CD4-positive, alpha-beta T cell (primary cell): ENCODE measurements at regions not wholly inside any gene's neighbourhood (a gene's known extent, or its start where the extent isn't known, plus 50 kb on each side); places are given as distances from the start of the nearest gene placed in this dataset.

Experiments
- ATAC-seq: fragments of 200-7000 bp; cut with Tn5 transposase; one replicate; pipeline ENCODE4 v1.10.0; 2022; ENCODE audit warnings: mild to moderate bottlenecking; ENCODE audit not compliant: poor library complexity
- CTCF ChIA-PET: fragments of 350-600 bp; sonication (Branson Sonifier 250); formaldehyde crosslinking; loops from one replicate; lab custom pipeline; 2021; ENCODE audit warnings: antibody characterized with exemption, inconsistent platforms; lab: Charles Lee
- POLR2A ChIA-PET: fragments of 350-600 bp; sonication (Branson Sonifier 250); formaldehyde crosslinking; loops from one replicate; lab custom pipeline; 2021; ENCODE audit warnings: antibody characterized with exemption, inconsistent platforms; lab: Charles Lee
- DNase-seq, 14 experiments: peaks; one replicate each; pipeline ENCODE4 v3.0.0-alpha.2; 2013 to 2020; ENCODE audit warnings: mixed read lengths in 2 of 14
- H3K27ac ChIP-seq, 2 donors: one replicate each; pipeline versions ENCODE4 v1.5.1 to v1.7.0; 2013; ENCODE audit warnings: low read length in 2 of 2, low read depth in 1 of 2, mild to moderate bottlenecking in 1 of 2
- H3K27me3 ChIP-seq, 2 experiments: 1 replicate in 1 of 2; 2 replicates in 1 of 2; pipeline versions ENCODE4 v1.6.1 to v1.7.0; 2013; ENCODE audit warnings: low read length in 2 of 2, control low read depth in 1 of 2, mild to moderate bottlenecking in 1 of 2, moderate library complexity in 1 of 2; ENCODE audit not compliant: insufficient read depth in 2 of 2, control insufficient read depth in 1 of 2
- H3K36me3 ChIP-seq: one replicate; pipeline ENCODE4 v1.6.1; 2013; ENCODE audit warnings: low read length, control low read depth; ENCODE audit not compliant: insufficient read depth
- H3K4me1 ChIP-seq: one replicate; pipeline ENCODE4 v1.6.1; 2013; ENCODE audit warnings: low read length, control low read depth; ENCODE audit not compliant: insufficient read depth
- H3K4me3 ChIP-seq: one replicate; pipeline ENCODE4 v1.5.1; 2013; ENCODE audit warnings: mild to moderate bottlenecking, low read length, moderate library complexity
- H3K9me3 ChIP-seq, 2 experiments: 1 replicate in 1 of 2; 2 replicates in 1 of 2; pipeline versions ENCODE4 v1.6.1 to v1.7.0; 2013; ENCODE audit warnings: low read length in 2 of 2, mild to moderate bottlenecking in 2 of 2, control low read depth in 1 of 2, moderate library complexity in 1 of 2; ENCODE audit not compliant: control insufficient read depth in 1 of 2, insufficient read depth in 1 of 2
- H3K27ac Mint-ChIP-seq: one replicate; pipeline ENCODE4 v1.8.0; 2020; ENCODE audit warnings: mixed read lengths
- H3K27me3 Mint-ChIP-seq: one replicate; pipeline ENCODE4 v1.8.0; 2021; ENCODE audit warnings: mixed read lengths
- H3K36me3 Mint-ChIP-seq: one replicate; pipeline ENCODE4 v1.8.0; 2021; ENCODE audit warnings: low read depth, mixed read lengths
- H3K4me1 Mint-ChIP-seq: one replicate; pipeline ENCODE4 v1.8.0; 2021; ENCODE audit warnings: low read depth, mixed read lengths
- H3K4me3 Mint-ChIP-seq: one replicate; pipeline ENCODE4 v1.8.0; 2020; ENCODE audit warnings: mild to moderate bottlenecking, mixed read lengths
- H3K9me3 Mint-ChIP-seq: one replicate; pipeline ENCODE4 v1.8.0; 2020; ENCODE audit warnings: mixed read lengths
- intact Hi-C, 2 experiments: fragments of 100-400 bp; cut with DNase I in 1 of 2; cut with micrococcal nuclease in 1 of 2; formaldehyde crosslinking; loops; one replicate each; pipeline versions ENCODE4 v1.15.1 to v1.9.0; 2023 to 2025; cut with DNase I, micrococcal nuclease
- TF ChIP-seq, protein P1 (sequence below): fragments of 200-600 bp; IDR thresholded peaks from one replicate; pipeline ENCODE4 v1.8.0; 2022; ENCODE audit warnings: antibody characterized with exemption, mild to moderate bottlenecking

DNA sequence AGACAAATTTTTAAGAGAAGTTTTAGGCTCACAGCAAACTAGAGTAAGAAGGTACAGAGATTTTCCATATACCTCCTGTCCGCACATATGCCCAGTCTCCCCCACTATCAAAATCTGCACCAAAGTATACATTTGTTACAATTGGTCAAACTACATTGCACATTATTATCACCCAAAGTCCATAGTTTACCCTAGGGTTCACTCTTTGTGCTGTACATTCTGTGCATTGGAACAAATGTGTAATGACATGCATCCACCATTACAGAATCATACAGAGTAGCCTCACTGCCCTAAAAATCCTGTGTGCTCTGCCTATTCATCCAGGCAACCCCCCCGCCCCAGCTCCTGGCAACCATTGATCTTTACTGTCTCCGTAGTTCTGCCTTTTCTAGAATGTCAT lies 61.7 kb upstream of the SPRED2 start:
- no peak overlapping the region for H3K4me3 ChIP-seq
- Mint-ChIP-seq H3K36me3 (no peaks in the 10 kb centered on the region), H3K4me3 (no peak overlapping the region), H3K9me3 (no peaks in the 10 kb centered on the region), H3K27me3 (peaks cover 8% of the 10 kb centered on the region), H3K27ac (no peak overlapping the region), H3K4me1 (no peaks in the 10 kb centered on the region)
- no peak for ATAC-seq
- H3K36me3 ChIP-seq = no peaks in the 10 kb centered on the region
- H3K4me1 ChIP-seq = no peaks in the 10 kb centered on the region
- no peak for DNase-seq
- TF ChIP-seq, protein P1, sequence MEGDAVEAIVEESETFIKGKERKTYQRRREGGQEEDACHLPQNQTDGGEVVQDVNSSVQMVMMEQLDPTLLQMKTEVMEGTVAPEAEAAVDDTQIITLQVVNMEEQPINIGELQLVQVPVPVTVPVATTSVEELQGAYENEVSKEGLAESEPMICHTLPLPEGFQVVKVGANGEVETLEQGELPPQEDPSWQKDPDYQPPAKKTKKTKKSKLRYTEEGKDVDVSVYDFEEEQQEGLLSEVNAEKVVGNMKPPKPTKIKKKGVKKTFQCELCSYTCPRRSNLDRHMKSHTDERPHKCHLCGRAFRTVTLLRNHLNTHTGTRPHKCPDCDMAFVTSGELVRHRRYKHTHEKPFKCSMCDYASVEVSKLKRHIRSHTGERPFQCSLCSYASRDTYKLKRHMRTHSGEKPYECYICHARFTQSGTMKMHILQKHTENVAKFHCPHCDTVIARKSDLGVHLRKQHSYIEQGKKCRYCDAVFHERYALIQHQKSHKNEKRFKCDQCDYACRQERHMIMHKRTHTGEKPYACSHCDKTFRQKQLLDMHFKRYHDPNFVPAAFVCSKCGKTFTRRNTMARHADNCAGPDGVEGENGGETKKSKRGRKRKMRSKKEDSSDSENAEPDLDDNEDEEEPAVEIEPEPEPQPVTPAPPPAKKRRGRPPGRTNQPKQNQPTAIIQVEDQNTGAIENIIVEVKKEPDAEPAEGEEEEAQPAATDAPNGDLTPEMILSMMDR = no peak
- ChIA-PET POLR2A (no interaction called here), CTCF (no interaction called here)
- no peak overlapping the region for H3K27ac ChIP-seq
- H3K27me3 ChIP-seq = no peaks in the 10 kb centered on the region
- peaks cover 0 to 3% of the 10 kb centered on the region in 2 experiments for H3K9me3 ChIP-seq
- intact Hi-C loops = no loop called here

DNA sequence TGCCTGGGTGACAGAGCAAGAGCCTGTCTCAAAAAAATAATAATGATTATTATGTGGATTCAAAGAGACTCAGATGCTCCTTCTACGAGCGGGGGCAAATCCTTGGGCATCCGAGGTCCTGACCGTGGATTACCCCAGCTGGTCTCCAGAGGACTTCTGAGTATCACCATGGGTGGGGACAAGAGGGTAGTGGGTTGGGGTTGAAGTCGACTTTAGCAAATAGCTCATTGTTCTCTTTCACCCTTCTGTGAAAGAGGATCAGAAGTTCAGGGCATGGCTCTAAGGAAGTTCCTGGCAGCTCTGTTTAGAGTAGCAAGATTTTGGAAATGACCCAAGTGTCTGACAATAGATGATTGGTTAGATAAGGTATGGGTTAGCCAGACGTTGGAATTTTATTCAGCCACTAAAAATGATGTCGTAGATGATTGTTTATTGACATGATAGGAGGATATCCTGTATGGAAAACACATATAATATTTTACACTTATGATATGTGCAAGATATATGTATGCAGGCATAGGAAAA lies 59.0 kb upstream of the SPRED2 start:
- CTCF ChIA-PET = no interaction called here
- no peak overlapping the region for H3K27ac Mint-ChIP-seq

DNA sequence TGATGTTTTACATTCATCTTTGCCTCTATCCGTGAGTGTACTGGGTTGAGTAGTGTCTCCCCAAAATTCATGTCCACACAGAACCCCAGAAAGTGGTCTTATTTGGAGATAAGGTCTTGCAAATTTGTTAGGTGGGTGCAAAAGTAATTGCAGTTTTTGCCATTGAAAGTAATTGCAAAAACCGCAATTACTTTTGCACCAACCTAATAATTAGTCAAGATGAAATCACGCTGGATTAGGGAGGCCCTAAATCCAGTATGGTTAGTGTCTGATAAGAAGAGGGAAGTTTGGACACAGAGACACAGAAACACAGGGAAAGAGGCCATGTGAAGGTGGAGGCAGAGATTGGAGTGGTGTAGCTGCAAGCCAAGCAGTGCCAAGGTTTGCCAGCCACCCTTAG lies 57.8 kb upstream of the SPRED2 start:
- H3K27me3 Mint-ChIP-seq = peaks cover 15% of the 10 kb centered on the region
- intact Hi-C loops = no loop called here
- Histone ChIP-seq H3K27ac (no peak overlapping the region), H3K27me3 (peaks cover 0 to 2% of the 10 kb centered on the region in 2 experiments), H3K4me3 (no peak overlapping the region), H3K4me1 (no peaks in the 10 kb centered on the region), H3K9me3 (peaks cover 0 to 9% of the 10 kb centered on the region in 2 experiments), H3K36me3 (no peaks in the 10 kb centered on the region)
- H3K27ac Mint-ChIP-seq = no peak overlapping the region
- ChIA-PET CTCF (no interaction called here), POLR2A (no interaction called here)
- H3K9me3 Mint-ChIP-seq = peaks cover 3% of the 10 kb centered on the region
- ATAC-seq = no peak
- TF ChIP-seq, protein P1 = no peak
- no peak for DNase-seq
- H3K4me3 Mint-ChIP-seq = no peak overlapping the region
- H3K36me3 Mint-ChIP-seq = no peaks in the 10 kb centered on the region
- H3K4me1 Mint-ChIP-seq = no peaks in the 10 kb centered on the region

More for the DNA sequence above, 59.0 kb upstream of the SPRED2 start:
- Mint-ChIP-seq H3K4me3 (no peak overlapping the region), H3K36me3 (no peaks in the 10 kb centered on the region), H3K9me3 (peaks cover 3% of the 10 kb centered on the region), H3K4me1 (no peaks in the 10 kb centered on the region), H3K27me3 (peaks cover 15% of the 10 kb centered on the region)
- H3K36me3 ChIP-seq = no peaks in the 10 kb centered on the region
- H3K27ac ChIP-seq = no peak overlapping the region
- no peak for ATAC-seq
- TF ChIP-seq, protein P1 = no peak
- H3K4me3 ChIP-seq = no peak overlapping the region
- H3K4me1 ChIP-seq = no peaks in the 10 kb centered on the region
- peaks cover 0 to 2% of the 10 kb centered on the region in 2 experiments for H3K27me3 ChIP-seq
- peaks cover 0 to 9% of the 10 kb centered on the region in 2 experiments for H3K9me3 ChIP-seq
- DNase-seq = no peak
- POLR2A ChIA-PET = no interaction called here
- intact Hi-C loops = no loop called here
